ENCODE measurements at regions not wholly inside any gene's neighbourhood (a gene's known extent, or its start where the extent isn't known, plus 50 kb on each side); places are given as distances from the start of the nearest gene placed in this dataset.
"Not testable (repeated sequence)": the region's sequence is repeated elsewhere in the genome, so short reads cannot be mapped to it uniquely, and the experiment has no call there.

- DNase-seq (no peak), FAIRE-seq (no peak)
- Histone ChIP-seq H3K27me3 (ENCODE audit: control insufficient read depth, insufficient read depth, low read length) (no peaks in the 10 kb centered on the region), H3K36me3 (ENCODE audit: control insufficient read depth in 2 of 3, insufficient read depth in 3 of 3, low read length in 3 of 3) (no peaks in the 10 kb centered on the region), H3K9ac (ENCODE audit: low read length in 3 of 3) (no peak overlapping the region), H3K9me3 (ENCODE audit: control insufficient read depth in 2 of 3, insufficient read depth in 1 of 3, low read length in 3 of 3) (no peaks in the 10 kb centered on the region), H3K27ac (ENCODE audit: low read depth in 2 of 2, low read length in 2 of 2) (no peak overlapping the region), H3K4me1 (ENCODE audit: control insufficient read depth in 2 of 3, insufficient read depth in 2 of 3, low read depth in 1 of 3, low read length in 3 of 3) (no peaks in the 10 kb centered on the region), H3K4me3 (ENCODE audit: low read length in 3 of 3) (no peak overlapping the region)
- intact Hi-C loops (cut with DNase I), result no loop called here
- TF ChIP-seq, protein P1, sequence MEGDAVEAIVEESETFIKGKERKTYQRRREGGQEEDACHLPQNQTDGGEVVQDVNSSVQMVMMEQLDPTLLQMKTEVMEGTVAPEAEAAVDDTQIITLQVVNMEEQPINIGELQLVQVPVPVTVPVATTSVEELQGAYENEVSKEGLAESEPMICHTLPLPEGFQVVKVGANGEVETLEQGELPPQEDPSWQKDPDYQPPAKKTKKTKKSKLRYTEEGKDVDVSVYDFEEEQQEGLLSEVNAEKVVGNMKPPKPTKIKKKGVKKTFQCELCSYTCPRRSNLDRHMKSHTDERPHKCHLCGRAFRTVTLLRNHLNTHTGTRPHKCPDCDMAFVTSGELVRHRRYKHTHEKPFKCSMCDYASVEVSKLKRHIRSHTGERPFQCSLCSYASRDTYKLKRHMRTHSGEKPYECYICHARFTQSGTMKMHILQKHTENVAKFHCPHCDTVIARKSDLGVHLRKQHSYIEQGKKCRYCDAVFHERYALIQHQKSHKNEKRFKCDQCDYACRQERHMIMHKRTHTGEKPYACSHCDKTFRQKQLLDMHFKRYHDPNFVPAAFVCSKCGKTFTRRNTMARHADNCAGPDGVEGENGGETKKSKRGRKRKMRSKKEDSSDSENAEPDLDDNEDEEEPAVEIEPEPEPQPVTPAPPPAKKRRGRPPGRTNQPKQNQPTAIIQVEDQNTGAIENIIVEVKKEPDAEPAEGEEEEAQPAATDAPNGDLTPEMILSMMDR (IDR thresholded peaks at IDR 0.05; ENCODE audit: borderline replicate concordance, extremely low read depth, insufficient read depth), result no peak
Measured at GRCh38 chr16:60087530-60087929, 1353.4 kb upstream of the GOT2 start.

GRCh38 chr16:60078819-60079218, 1344.7 kb upstream of the GOT2 start:
- H3K36me3 ChIP-seq (ENCODE audit: control insufficient read depth in 2 of 3, insufficient read depth in 3 of 3, low read length in 3 of 3); H3K4me1 ChIP-seq (ENCODE audit: control insufficient read depth in 2 of 3, insufficient read depth in 2 of 3, low read depth in 1 of 3, low read length in 3 of 3); H3K27ac ChIP-seq (ENCODE audit: low read depth in 2 of 2, low read length in 2 of 2); H3K9ac ChIP-seq (ENCODE audit: low read length in 3 of 3); H3K27me3 ChIP-seq (ENCODE audit: control insufficient read depth, insufficient read depth, low read length); intact Hi-C loops (cut with DNase I); H3K9me3 ChIP-seq (ENCODE audit: control insufficient read depth in 2 of 3, insufficient read depth in 1 of 3, low read length in 3 of 3); DNase-seq; H3K4me3 ChIP-seq (ENCODE audit: low read length in 3 of 3); FAIRE-seq: not testable (repeated sequence)

DNA sequence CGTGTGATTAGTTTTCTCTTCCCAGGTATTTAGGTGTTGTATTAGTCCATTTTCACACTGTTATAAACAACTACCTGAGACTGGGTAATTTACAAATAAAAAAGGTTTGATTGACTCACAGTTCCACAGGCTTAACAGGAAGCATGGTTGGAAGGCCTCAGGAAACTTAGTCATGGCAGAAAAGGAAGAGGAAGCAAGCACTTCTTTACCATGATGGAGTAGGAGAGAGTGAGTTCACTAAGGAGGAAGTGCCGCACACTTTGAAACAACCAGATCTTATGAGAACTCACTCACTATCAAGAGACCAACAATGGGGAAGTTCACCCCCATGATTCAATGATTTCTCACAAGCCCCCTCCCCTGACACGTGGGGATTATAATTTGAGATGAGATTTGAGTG, 1343.7 kb upstream of the GOT2 start:
- Histone ChIP-seq H3K4me3 (ENCODE audit: low read length in 3 of 3) (no peak overlapping the region), H3K36me3 (ENCODE audit: control insufficient read depth in 2 of 3, insufficient read depth in 3 of 3, low read length in 3 of 3) (no peaks in the 10 kb centered on the region), H3K9me3 (ENCODE audit: control insufficient read depth in 2 of 3, insufficient read depth in 1 of 3, low read length in 3 of 3) (no peaks in the 10 kb centered on the region), H3K27ac (ENCODE audit: low read depth in 2 of 2, low read length in 2 of 2) (no peak overlapping the region), H3K9ac (ENCODE audit: low read length in 3 of 3) (no peak overlapping the region), H3K4me1 (ENCODE audit: control insufficient read depth in 2 of 3, insufficient read depth in 2 of 3, low read depth in 1 of 3, low read length in 3 of 3) (no peaks in the 10 kb centered on the region), H3K27me3 (ENCODE audit: control insufficient read depth, insufficient read depth, low read length) (no peaks in the 10 kb centered on the region)
- TF ChIP-seq, protein P1 (IDR thresholded peaks at IDR 0.05; ENCODE audit: borderline replicate concordance, extremely low read depth, insufficient read depth), result no peak
- DNase-seq (no peak), FAIRE-seq (no peak)
- intact Hi-C loops (cut with DNase I), result no loop called here

GRCh38 chr16:60074378-60074777, 1340.3 kb upstream of the GOT2 start:
- intact Hi-C loops (cut with DNase I), result no loop called here
- FAIRE-seq, result no peak
- no peaks in the 10 kb centered on the region for H3K36me3 ChIP-seq (ENCODE audit: control insufficient read depth in 2 of 3, insufficient read depth in 3 of 3, low read length in 3 of 3)
- H3K9ac ChIP-seq (ENCODE audit: low read length in 3 of 3), result no peak overlapping the region
- H3K27me3 ChIP-seq (ENCODE audit: control insufficient read depth, insufficient read depth, low read length), result no peaks in the 10 kb centered on the region
- no peak overlapping the region for H3K27ac ChIP-seq (ENCODE audit: low read depth in 2 of 2, low read length in 2 of 2)
- no peak overlapping the region for H3K4me3 ChIP-seq (ENCODE audit: low read length in 3 of 3)
- no peaks in the 10 kb centered on the region for H3K4me1 ChIP-seq (ENCODE audit: control insufficient read depth in 2 of 3, insufficient read depth in 2 of 3, low read depth in 1 of 3, low read length in 3 of 3)
- TF ChIP-seq, protein P1 (IDR thresholded peaks at IDR 0.05; ENCODE audit: borderline replicate concordance, extremely low read depth, insufficient read depth), result no peak
- DNase-seq, result no peak
- no peaks in the 10 kb centered on the region for H3K9me3 ChIP-seq (ENCODE audit: control insufficient read depth in 2 of 3, insufficient read depth in 1 of 3, low read length in 3 of 3)

Measured in kidney (tissue), 13 donors.